HG02642 (cell line): ENCODE measurements at regions not wholly inside any gene's neighbourhood (a gene's known extent, or its start where the extent isn't known, plus 50 kb on each side); places are given as distances from the start of the nearest gene placed in this dataset.
"Not testable (repeated sequence)": the region's sequence is repeated elsewhere in the genome, so short reads cannot be mapped to it uniquely, and the experiment has no call there.

Source experiments
- ATAC-seq: cut with Tn5 transposase; IDR thresholded peaks from one replicate; pipeline ENCODE4 v1.9.1; 2021; ENCODE audit warnings: mild to moderate bottlenecking; ENCODE audit not compliant: unreplicated experiment, poor library complexity

GRCh38 chr6:113763311-113763766, 93.8 kb upstream of the MARCKS start:
- ATAC-seq: no peak

GRCh38 chr6:113763876-113764275, 93.3 kb upstream of the MARCKS start:
- peak; percentile 71 for ATAC-seq

DNA sequence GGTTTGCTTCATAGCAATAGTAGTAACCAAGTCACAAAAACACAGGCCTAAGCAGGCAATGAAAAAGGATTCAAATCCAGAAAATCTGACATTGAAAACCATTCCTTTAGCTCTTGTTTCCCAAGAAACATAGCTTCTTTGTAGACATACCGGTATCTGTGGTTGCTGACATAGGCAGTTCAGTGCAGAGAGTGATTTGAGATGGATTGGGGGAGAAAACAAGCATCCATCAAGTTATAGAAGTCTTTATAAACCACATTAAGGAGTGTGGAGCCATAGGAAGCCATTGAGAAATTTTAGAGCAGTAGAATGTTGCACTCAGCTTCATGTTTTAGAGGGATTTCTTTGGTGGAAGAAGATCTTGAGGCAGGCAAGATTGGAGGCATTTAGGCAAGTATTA, 91.2 kb upstream of the MARCKS start:
- no peak for ATAC-seq

GRCh38 chr6:113767985-113768384, 89.2 kb upstream of the MARCKS start:
- ATAC-seq: no peak

DNA sequence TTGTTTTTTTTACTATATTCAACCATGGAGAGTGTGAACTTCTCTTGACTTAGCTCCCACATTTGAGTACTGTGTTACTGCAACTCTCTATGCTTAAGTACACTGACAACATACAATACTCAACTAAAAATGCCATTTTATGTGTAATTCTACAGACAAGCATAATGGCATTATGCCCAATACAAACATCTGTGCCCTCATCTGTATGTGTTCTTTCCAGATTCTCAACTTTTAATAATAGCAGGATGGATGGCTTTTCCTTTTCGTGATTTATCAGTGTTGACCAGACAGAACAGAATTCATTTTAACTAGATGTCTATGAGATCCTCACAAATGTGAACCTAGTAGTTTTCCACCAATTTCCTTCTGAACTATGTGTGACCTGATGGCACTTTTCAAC, 84.2 kb upstream of the MARCKS start:
- no peak for ATAC-seq

- ATAC-seq: no peak
Measured at GRCh38 chr6:113774127-113774825, 82.9 kb upstream of the MARCKS start.

- no peak for ATAC-seq
Measured at GRCh38 chr6:113776998-113777397, 80.1 kb upstream of the MARCKS start.

DNA sequence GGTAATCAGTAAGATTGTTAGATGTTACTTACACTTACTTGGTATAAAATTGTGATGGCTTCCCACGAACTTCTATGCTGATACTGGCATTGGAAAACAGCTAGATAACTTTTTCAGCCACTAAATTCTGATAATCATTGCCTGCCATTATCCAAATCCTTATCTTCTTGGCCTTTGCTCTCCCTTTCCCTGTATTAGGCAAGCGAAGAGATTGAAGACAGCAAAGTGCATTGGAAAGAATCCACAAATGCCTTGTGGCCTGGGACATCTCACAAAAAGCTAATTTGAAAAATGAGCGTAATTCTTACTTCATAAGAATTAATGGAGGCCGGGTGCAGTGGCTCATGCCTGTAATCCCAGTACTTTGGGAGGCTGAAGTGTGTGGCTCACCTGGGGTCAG, 79.5 kb upstream of the MARCKS start:
- no peak for ATAC-seq

DNA sequence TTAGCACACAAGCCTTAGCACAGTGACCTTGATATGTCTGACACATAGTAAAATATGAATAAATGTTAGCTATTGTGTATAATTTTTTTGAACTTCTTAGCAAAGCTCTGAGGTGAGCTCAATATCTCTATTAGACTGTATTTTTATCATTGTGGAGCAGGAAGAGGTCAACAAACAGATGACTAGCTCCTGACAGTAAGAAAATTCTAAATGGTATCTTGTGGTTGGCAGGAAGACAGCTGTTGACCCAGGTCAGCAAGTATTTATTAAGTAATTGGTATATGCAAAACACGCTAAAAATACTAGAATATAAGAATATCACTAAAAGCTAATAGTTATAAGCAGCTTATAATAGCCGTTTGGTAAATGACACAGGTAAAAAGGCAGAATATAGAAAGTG, 77.5 kb upstream of the MARCKS start:
- no peak for ATAC-seq

DNA sequence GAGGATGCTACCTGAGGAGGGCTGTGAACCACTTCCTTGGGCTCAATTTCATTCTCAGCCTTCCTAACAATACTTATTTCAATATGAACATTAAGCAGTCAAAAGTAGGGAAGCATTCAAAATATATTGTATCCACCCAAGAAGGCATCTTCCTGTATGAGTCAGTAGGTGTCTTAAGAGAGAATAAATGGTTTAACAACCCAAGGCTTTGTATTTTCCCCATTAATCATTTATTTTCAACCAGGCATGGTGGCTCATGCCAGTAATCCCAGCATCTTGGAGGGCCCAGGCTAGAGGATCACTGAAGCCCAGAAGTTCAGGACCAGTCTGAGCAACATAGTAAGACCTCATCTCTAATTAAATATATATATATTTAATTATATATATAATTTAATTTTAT, 74.5 kb upstream of the MARCKS start:
- ATAC-seq: no peak

GRCh38 chr6:113786168-113786567, 71.0 kb upstream of the MARCKS start:
- no peak for ATAC-seq

DNA sequence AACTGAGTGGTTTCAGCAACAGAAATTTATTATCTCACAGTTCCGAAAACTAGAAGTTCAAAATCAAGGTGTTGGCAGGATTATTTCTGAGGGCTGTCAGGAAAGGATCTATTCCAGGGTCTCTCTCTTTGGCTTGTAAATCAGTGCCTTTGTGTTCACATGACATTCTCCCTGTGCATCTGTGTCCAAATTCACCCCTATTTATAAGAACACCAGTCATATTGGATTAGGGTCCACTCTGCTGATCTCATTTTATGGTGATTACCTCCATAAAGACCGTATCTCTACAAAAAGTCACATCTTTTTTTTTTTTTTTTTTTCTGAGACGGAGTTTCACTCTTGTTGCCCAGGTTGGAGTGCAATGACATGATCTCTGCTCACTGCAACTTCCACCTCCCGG, 68.6 kb upstream of the MARCKS start:
- ATAC-seq: no peak

GRCh38 chr6:113791225-113791624, 65.9 kb upstream of the MARCKS start:
- not testable (repeated sequence) for ATAC-seq

- ATAC-seq: not testable (repeated sequence)
Measured at GRCh38 chr6:113795371-113795770, 61.8 kb upstream of the MARCKS start.

DNA sequence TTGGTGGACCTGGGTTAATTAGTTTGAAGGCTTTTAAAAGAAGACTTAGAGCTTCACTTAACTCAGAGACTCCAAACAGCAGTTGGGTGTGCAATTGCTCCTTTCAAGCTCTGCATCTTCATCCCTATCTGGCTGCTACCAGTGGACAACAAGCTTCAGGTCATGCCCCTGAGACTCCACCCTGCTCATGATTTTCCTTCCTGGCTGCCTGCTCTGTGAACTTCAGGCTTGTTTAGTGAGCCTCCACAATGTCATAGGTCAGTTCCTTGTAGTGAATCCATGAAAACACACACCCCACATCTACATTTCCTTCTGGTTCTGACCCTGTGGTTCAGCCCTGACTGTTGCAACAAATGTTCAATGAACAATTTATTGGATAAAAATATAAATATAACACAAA, 61.1 kb upstream of the MARCKS start:
- no peak for ATAC-seq

GRCh38 chr6:113802779-113803178, 54.4 kb upstream of the MARCKS start:
- no peak for ATAC-seq

- ATAC-seq: peak; percentile 84
Measured at GRCh38 chr6:113805173-113805790, 51.9 kb upstream of the MARCKS start.

DNA sequence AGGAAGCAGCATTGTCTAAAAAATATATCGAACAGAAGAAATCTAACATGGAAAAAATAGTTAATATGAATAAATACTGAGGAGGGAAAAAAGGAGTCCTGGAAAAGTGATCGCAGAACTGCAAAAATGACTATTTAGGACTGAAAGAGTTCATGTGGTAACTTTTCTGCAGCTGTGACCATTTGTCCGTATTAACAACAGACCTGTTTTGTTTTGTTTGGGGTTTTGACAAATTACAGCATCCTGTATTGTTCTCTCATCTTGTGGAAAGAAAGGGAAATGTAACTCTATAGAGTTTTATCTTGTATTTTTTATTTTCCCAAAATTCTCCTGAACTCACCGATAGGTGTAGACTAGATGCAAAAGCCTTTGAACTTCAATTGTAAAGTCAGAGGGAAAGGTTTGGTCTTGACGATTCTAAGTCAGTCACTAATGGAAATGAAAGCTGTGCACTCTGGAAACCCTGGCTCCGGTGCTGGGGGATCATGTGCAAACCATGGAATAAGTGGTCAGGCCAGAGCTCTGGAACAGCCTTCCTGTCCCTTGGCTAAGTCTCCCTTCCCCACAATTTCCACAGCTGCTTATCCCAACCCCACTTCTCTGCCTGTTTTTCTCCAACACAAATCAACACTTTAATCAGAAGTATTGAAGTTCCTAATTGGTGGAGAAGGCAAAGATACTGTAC, 51.2 kb upstream of the MARCKS start:
- ATAC-seq: no peak
